Chondrocyte (in vitro differentiated cells): ENCODE measurements at regions not wholly inside any gene's neighbourhood (a gene's known extent, or its start where the extent isn't known, plus 50 kb on each side); places are given as distances from the start of the nearest gene placed in this dataset.

ENCODE experiments used
- DNase-seq: peaks from one replicate; pipeline ENCODE4 v3.0.0; 2021; ENCODE audit warnings: mixed read lengths, low spot score
- H3K27ac Mint-ChIP-seq: one replicate; pipeline ENCODE4 v1.8.0; 2021; ENCODE audit warnings: mild to moderate bottlenecking, moderate library complexity, mixed read lengths; ENCODE audit not compliant: unreplicated experiment
- H3K27me3 Mint-ChIP-seq: 2 replicates; pipeline ENCODE4 v1.8.0; 2021; ENCODE audit warnings: low read depth, mixed read lengths
- H3K36me3 Mint-ChIP-seq: 2 replicates; pipeline ENCODE4 v1.8.0; 2021; ENCODE audit warnings: low read depth, mixed read lengths
- H3K4me1 Mint-ChIP-seq: 2 replicates; pipeline ENCODE4 v1.8.0; 2021; ENCODE audit warnings: low read depth, mild to moderate bottlenecking, mixed read lengths
- H3K4me3 Mint-ChIP-seq: one replicate; pipeline ENCODE4 v1.8.0; 2021; ENCODE audit warnings: mild to moderate bottlenecking, moderate library complexity, mixed read lengths; ENCODE audit not compliant: unreplicated experiment
- H3K9me3 Mint-ChIP-seq: 2 replicates; pipeline ENCODE4 v1.8.0; 2021; ENCODE audit warnings: low read depth, mixed read lengths
- CTCF ChIP-seq: fragments of 200-600 bp; sonication (generic); IDR thresholded peaks from 2 replicates; pipeline ENCODE4 v1.5.0; 2021; ENCODE audit warnings: antibody characterized with exemption, mild to moderate bottlenecking, moderate library complexity

- no peaks in the 10 kb centered on the region for H3K36me3 Mint-ChIP-seq
- peaks cover 24% of the 10 kb centered on the region for H3K27me3 Mint-ChIP-seq
- H3K9me3 Mint-ChIP-seq = no peaks in the 10 kb centered on the region
- H3K27ac Mint-ChIP-seq = no peak overlapping the region
- H3K4me1 Mint-ChIP-seq = no peaks in the 10 kb centered on the region
- no peak overlapping the region for H3K4me3 Mint-ChIP-seq
- no peak for DNase-seq
- no peak for TF ChIP-seq CTCF
These were observed 165.5 kb upstream of the DMAC1 start for GRCh38 chr9:7965063-7965462.

DNA sequence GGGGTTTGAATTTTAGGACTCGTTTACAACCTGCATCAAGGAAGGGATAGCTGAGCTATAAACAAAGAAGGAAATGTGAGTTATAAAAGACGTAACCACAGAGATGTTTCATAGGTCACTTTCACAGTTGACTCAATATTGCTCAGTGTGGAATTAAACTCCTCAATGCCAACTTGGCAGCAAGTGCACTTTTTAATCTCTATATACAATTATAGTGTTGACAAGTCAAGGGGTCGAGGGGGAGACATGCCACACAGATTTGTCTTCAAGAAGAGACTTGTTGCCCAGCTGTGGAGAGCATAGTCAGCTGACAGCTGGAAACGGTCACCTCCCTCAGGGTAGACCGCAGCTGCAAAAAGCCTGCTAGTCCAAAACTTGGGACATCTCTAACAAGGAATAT, 163.4 kb upstream of the DMAC1 start:
- no peaks in the 10 kb centered on the region for H3K36me3 Mint-ChIP-seq
- no peak for TF ChIP-seq CTCF
- no peak overlapping the region for H3K27ac Mint-ChIP-seq
- no peaks in the 10 kb centered on the region for H3K4me1 Mint-ChIP-seq
- no peak for DNase-seq
- no peak overlapping the region for H3K4me3 Mint-ChIP-seq
- no peaks in the 10 kb centered on the region for H3K9me3 Mint-ChIP-seq
- H3K27me3 Mint-ChIP-seq = peaks cover 24% of the 10 kb centered on the region

DNA sequence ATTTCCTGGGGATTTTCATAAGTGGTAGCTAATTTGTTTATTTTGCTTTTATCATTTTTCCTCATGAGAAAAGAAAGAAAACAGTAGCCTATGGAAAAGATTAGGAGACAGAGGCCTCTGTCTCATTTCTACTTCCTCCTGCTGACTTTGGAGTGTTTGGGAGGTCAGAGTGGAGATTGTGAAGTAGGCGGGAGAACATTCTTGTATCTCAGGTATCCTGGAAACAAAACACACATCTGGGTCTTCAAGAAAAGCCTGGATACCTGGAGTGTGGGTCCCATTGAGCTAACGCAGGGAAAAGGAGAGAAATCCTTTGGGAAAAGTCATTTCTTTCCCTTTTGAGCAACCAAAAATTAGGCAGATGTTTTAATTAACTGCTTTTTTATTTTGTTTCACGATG, 161.5 kb upstream of the DMAC1 start:
- TF ChIP-seq CTCF = no peak
- peaks cover 18% of the 10 kb centered on the region for H3K27me3 Mint-ChIP-seq
- H3K9me3 Mint-ChIP-seq = no peaks in the 10 kb centered on the region
- DNase-seq = no peak
- H3K4me3 Mint-ChIP-seq = no peak overlapping the region
- H3K27ac Mint-ChIP-seq = no peak overlapping the region
- H3K4me1 Mint-ChIP-seq = no peaks in the 10 kb centered on the region
- no peaks in the 10 kb centered on the region for H3K36me3 Mint-ChIP-seq

DNA sequence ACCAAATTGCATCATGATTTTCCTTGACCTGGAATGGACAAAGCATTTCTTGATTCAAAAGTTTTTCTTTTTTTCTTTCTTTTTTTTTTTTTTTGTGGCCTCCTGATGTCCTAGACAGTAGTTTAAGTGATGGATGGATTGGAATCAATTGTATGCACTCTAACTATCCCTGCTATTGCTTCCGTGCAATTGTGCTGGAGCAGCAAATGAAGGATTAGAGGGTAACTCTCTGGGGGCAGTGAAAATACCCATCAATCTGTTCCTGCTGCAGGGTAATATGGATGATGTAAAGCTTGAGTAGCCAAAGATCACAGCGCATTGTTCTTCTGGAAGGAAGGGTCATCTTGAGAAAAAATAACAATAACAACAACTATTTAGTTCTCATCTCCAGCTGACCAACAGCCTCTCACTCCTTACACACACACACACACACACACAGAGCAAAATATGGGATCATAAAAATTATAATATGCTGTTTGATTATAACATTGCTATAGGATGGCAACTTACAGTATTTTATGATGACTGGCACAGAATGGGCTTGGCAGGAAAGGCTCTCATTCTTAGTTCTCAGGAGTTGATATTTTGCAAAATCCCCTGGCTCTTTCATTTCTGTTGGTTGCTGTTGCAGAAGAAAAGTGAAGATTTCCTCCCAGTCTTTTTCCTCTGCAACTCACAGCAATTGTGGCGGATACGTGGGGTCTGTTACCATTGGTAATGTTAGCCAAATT, 160.9 kb upstream of the DMAC1 start:
- H3K4me1 Mint-ChIP-seq = no peaks in the 10 kb centered on the region
- no peak for DNase-seq
- peaks cover 14% of the 10 kb centered on the region for H3K27me3 Mint-ChIP-seq
- no peak overlapping the region for H3K4me3 Mint-ChIP-seq
- no peak overlapping the region for H3K27ac Mint-ChIP-seq
- H3K36me3 Mint-ChIP-seq = no peaks in the 10 kb centered on the region
- TF ChIP-seq CTCF = no peak
- no peaks in the 10 kb centered on the region for H3K9me3 Mint-ChIP-seq

GRCh38 chr9:7957803-7958202, 158.2 kb upstream of the DMAC1 start:
- Mint-ChIP-seq H3K4me3 (no peak overlapping the region), H3K9me3 (no peaks in the 10 kb centered on the region), H3K36me3 (no peaks in the 10 kb centered on the region), H3K27ac (no peak overlapping the region), H3K27me3 (peaks cover 3% of the 10 kb centered on the region), H3K4me1 (no peaks in the 10 kb centered on the region)
- no peak for TF ChIP-seq CTCF
- no peak for DNase-seq
